ENCODE measurements at regions not wholly inside any gene's neighbourhood (a gene's known extent, or its start where the extent isn't known, plus 50 kb on each side); places are given as distances from the start of the nearest gene placed in this dataset.

- DNase-seq: no peak
- Histone ChIP-seq H3K9me3 (no peaks in the 10 kb centered on the region), H3K27me3 (no peaks in the 10 kb centered on the region), H3K4me1 (no peaks in the 10 kb centered on the region), H3K27ac (no peak overlapping the region), H3K4me3 (no peak overlapping the region), H3K36me3 (replicated peaks in 1 of 2; ENCODE audit: insufficient read depth in 1 of 2, low read depth in 2 of 2) (no peaks in the 10 kb centered on the region)
- intact Hi-C loops (cut with DNase I): no loop called here
- ATAC-seq: no peak
- 56 to 64% methylated on average over 5 of the region's 5 CpGs for WGBS, 2 donors
- TF ChIP-seq, protein P1, sequence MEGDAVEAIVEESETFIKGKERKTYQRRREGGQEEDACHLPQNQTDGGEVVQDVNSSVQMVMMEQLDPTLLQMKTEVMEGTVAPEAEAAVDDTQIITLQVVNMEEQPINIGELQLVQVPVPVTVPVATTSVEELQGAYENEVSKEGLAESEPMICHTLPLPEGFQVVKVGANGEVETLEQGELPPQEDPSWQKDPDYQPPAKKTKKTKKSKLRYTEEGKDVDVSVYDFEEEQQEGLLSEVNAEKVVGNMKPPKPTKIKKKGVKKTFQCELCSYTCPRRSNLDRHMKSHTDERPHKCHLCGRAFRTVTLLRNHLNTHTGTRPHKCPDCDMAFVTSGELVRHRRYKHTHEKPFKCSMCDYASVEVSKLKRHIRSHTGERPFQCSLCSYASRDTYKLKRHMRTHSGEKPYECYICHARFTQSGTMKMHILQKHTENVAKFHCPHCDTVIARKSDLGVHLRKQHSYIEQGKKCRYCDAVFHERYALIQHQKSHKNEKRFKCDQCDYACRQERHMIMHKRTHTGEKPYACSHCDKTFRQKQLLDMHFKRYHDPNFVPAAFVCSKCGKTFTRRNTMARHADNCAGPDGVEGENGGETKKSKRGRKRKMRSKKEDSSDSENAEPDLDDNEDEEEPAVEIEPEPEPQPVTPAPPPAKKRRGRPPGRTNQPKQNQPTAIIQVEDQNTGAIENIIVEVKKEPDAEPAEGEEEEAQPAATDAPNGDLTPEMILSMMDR (IDR thresholded peaks at IDR 0.05): no peak
- TF ChIP-seq POLR2A (IDR thresholded peaks at IDR 0.05): no peak
Observed at GRCh38 chr1:56434025-56434424, 145.3 kb downstream of the PLPP3 start.

GRCh38 chr1:56433056-56433577, 146.2 kb downstream of the PLPP3 start:
- intact Hi-C loops (cut with DNase I): no loop called here
- Histone ChIP-seq H3K4me3 (no peak overlapping the region), H3K27ac (no peak overlapping the region)

DNA sequence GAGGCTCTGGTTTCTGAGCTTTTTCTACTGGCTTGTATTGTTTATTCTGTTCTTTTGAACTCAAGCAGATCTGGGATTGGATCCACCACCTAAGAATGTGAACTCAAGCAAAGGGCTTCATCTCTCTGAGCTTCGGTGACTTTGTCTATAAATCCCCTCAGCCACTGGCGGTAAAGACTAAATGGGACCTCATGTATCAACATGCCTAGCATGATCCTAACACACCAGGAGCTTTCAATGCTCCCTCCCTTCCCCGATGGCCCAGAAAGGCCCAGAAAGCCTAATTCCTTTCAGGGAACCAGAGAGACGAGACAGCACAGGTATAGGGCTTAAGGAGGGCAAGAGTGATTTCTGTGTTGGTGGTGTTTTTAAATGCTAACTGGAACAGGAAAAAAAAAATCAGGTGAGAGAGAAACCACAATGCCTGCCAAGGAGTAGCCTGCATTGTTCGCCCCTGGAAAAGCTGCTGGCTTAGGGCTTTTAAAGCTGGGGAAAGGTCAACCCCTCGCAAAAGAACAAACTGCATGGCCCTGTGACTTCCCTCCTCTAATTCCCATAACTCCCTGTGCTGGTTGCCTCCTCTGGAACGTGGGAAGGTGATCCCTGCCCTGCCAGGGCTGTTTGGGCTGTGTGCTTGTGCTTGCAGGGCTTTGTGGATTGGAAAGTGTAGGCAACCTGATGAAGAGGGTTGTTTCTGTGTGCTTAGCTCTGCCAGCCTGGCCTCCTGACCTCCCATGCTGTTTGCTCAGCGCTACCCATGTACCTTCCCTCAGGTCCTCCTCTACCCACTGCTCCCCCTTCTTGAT, 147.0 kb downstream of the PLPP3 start:
- no peaks in the 10 kb centered on the region for H3K27me3 ChIP-seq
- H3K4me3 ChIP-seq: no peak overlapping the region
- TF ChIP-seq POLR2A (IDR thresholded peaks at IDR 0.05): no peak
- TF ChIP-seq, protein P1 (IDR thresholded peaks at IDR 0.05): no peak
- H3K27ac ChIP-seq: no peak overlapping the region
- ATAC-seq (no peak), DNase-seq (no peak)
- H3K4me1 ChIP-seq: no peaks in the 10 kb centered on the region
- intact Hi-C loops (cut with DNase I): no loop called here
- WGBS, 2 donors: 89 to 92% methylated on average over 8 of the region's 8 CpGs
- no peaks in the 10 kb centered on the region for H3K36me3 ChIP-seq (replicated peaks in 1 of 2; ENCODE audit: insufficient read depth in 1 of 2, low read depth in 2 of 2)
- H3K9me3 ChIP-seq: no peaks in the 10 kb centered on the region

More at GRCh38 chr1:56433056-56433577, 146.2 kb downstream of the PLPP3 start:
- no peak for TF ChIP-seq POLR2A (IDR thresholded peaks at IDR 0.05)
- TF ChIP-seq, protein P1 (IDR thresholded peaks at IDR 0.05): no peak
- ATAC-seq (no peak), DNase-seq (no peak)
- Histone ChIP-seq H3K9me3 (no peaks in the 10 kb centered on the region), H3K36me3 (replicated peaks in 1 of 2; ENCODE audit: insufficient read depth in 1 of 2, low read depth in 2 of 2) (no peaks in the 10 kb centered on the region), H3K27me3 (no peaks in the 10 kb centered on the region), H3K4me1 (no peaks in the 10 kb centered on the region)
- 94 to 96% methylated on average over 4 of the region's 4 CpGs for WGBS, 2 donors

- intact Hi-C loops (cut with DNase I): no loop called here
- H3K4me1 ChIP-seq: no peaks in the 10 kb centered on the region
- no peak for DNase-seq
- H3K9me3 ChIP-seq: no peaks in the 10 kb centered on the region
- no peaks in the 10 kb centered on the region for H3K27me3 ChIP-seq
- no peaks in the 10 kb centered on the region for H3K36me3 ChIP-seq (replicated peaks in 1 of 2; ENCODE audit: insufficient read depth in 1 of 2, low read depth in 2 of 2)
- H3K4me3 ChIP-seq: no peak overlapping the region
- ATAC-seq: no peak
- WGBS, 2 donors: 78 to 86% methylated on average over 4 of the region's 4 CpGs
- H3K27ac ChIP-seq: no peak overlapping the region
- TF ChIP-seq, protein P1 (IDR thresholded peaks at IDR 0.05): no peak
- TF ChIP-seq POLR2A (IDR thresholded peaks at IDR 0.05): no peak
Observed at GRCh38 chr1:56430141-56430839, 149.1 kb downstream of the PLPP3 start.
